ENCODE measurements at regions not wholly inside any gene's neighbourhood (a gene's known extent, or its start where the extent isn't known, plus 50 kb on each side); places are given as distances from the start of the nearest gene placed in this dataset.

DNA sequence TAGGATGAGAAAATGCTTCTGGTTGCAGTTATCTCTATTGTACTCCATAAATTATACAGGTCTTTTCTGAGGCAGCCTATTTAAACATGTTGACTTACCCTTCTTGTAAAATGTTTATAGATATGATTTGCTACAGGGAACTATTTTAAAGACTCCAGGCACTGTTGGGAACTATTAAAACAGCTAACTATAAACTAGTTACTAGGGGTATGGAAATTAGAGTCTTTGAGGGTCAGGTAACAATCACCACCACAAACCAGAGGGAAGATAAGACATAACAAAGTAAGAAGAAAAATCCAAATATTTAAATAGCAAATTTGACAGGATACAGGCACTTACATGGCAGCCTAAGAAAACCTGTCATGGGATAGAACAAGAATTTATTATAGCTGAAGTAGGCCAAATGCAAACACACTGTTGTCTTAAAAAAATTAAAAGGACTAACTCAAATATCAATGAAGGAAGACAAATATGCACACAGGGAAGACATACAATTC is 251.0 kb upstream of the CWC22 start:
- TF ChIP-seq, protein P1, sequence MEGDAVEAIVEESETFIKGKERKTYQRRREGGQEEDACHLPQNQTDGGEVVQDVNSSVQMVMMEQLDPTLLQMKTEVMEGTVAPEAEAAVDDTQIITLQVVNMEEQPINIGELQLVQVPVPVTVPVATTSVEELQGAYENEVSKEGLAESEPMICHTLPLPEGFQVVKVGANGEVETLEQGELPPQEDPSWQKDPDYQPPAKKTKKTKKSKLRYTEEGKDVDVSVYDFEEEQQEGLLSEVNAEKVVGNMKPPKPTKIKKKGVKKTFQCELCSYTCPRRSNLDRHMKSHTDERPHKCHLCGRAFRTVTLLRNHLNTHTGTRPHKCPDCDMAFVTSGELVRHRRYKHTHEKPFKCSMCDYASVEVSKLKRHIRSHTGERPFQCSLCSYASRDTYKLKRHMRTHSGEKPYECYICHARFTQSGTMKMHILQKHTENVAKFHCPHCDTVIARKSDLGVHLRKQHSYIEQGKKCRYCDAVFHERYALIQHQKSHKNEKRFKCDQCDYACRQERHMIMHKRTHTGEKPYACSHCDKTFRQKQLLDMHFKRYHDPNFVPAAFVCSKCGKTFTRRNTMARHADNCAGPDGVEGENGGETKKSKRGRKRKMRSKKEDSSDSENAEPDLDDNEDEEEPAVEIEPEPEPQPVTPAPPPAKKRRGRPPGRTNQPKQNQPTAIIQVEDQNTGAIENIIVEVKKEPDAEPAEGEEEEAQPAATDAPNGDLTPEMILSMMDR (IDR thresholded peaks at IDR 0.05; ENCODE audit: poor library complexity, severe bottlenecking) = no peak
- TF ChIP-seq EP300 (conservative IDR thresholded peaks at IDR 0.05; ENCODE audit: poor library complexity, severe bottlenecking) (no peak), REST (IDR thresholded peaks at IDR 0.05; ENCODE audit: borderline replicate concordance) (no peak), EZH2 (IDR thresholded peaks at IDR 0.05; ENCODE audit: borderline replicate concordance, insufficient read depth, low read length, poor library complexity, severe bottlenecking) (no peak), SMC3 (conservative IDR thresholded peaks at IDR 0.05; ENCODE audit: poor library complexity) (no peak), TAF1 (IDR thresholded peaks at IDR 0.05; ENCODE audit: low read depth) (no peak)

Data from neural cell (in vitro differentiated cells).